Left lobe of liver (tissue), 2 donors: ENCODE measurements at regions not wholly inside any gene's neighbourhood (a gene's known extent, or its start where the extent isn't known, plus 50 kb on each side); places are given as distances from the start of the nearest gene placed in this dataset.
"Not testable (repeated sequence)": the region's sequence is repeated elsewhere in the genome, so short reads cannot be mapped to it uniquely, and the experiment has no call there.

Experiments
- ATAC-seq: fragments of 200-7000 bp; cut with Tn5 transposase; one replicate; pipeline ENCODE4 v1.9.1; 2020; ENCODE audit warnings: mild to moderate bottlenecking, moderate library complexity
- DNase-seq: peaks from one replicate; pipeline ENCODE4 v3.0.0-alpha.2; 2020; ENCODE audit warnings: low spot score
- donor health status: DM: no; HTN: no; CAD: no; lungs with moderate emphysema.
- donor health status: DM: no; HTN: yes; CAD: no.

GRCh38 chr11:42906226-42906625 lies 405.6 kb upstream of the API5 start:
- no peak for ATAC-seq
- DNase-seq: no peak

GRCh38 chr11:42913731-42914130 lies 398.1 kb upstream of the API5 start:
- no peak for ATAC-seq

GRCh38 chr11:42923651-42924050 lies 388.1 kb upstream of the API5 start:
- ATAC-seq: no peak
- DNase-seq: no peak

More at GRCh38 chr11:42913731-42914130, 398.1 kb upstream of the API5 start:
- no peak for DNase-seq

GRCh38 chr11:42925916-42926315 lies 385.9 kb upstream of the API5 start:
- DNase-seq (no peak), ATAC-seq (no peak)

GRCh38 chr11:42947405-42947804 lies 364.4 kb upstream of the API5 start:
- no peak for DNase-seq
- ATAC-seq: no peak

- not testable (repeated sequence) for ATAC-seq, DNase-seq
These were observed 361.9 kb upstream of the API5 start for GRCh38 chr11:42949738-42950376.

GRCh38 chr11:42951266-42951665 lies 360.5 kb upstream of the API5 start:
- DNase-seq (peak; percentile 59), ATAC-seq (peak; percentile 90)

- no peak for ATAC-seq
- DNase-seq: no peak
These were observed 354.0 kb upstream of the API5 start for GRCh38 chr11:42957831-42958230.

GRCh38 chr11:42958635-42959034 lies 353.2 kb upstream of the API5 start:
- DNase-seq (no peak), ATAC-seq (no peak)

- ATAC-seq: no peak
- DNase-seq: no peak
These were observed 351.2 kb upstream of the API5 start for GRCh38 chr11:42960521-42961088.

GRCh38 chr11:42967653-42968052 lies 344.1 kb upstream of the API5 start:
- DNase-seq: no peak
- no peak for ATAC-seq

GRCh38 chr11:42972741-42973140 lies 339.1 kb upstream of the API5 start:
- no peak for ATAC-seq
- no peak for DNase-seq

GRCh38 chr11:42974510-42975179 lies 337.2 kb upstream of the API5 start:
- no peak for DNase-seq

GRCh38 chr11:42975180-42975529 lies 336.6 kb upstream of the API5 start:
- DNase-seq: no peak
- no peak for ATAC-seq

More at GRCh38 chr11:42974510-42975179, 337.2 kb upstream of the API5 start:
- no peak for ATAC-seq

- DNase-seq (no peak), ATAC-seq (no peak)
These were observed 335.1 kb upstream of the API5 start for GRCh38 chr11:42976636-42977217.

GRCh38 chr11:42992594-42992993 lies 319.2 kb upstream of the API5 start:
- no peak for ATAC-seq
- DNase-seq: no peak

- DNase-seq (no peak), ATAC-seq (no peak)
These were observed 315.1 kb upstream of the API5 start for GRCh38 chr11:42996421-42997307.

GRCh38 chr11:43004879-43005278 lies 306.9 kb upstream of the API5 start:
- ATAC-seq, DNase-seq: not testable (repeated sequence)

GRCh38 chr11:43010042-43010441 lies 301.8 kb upstream of the API5 start:
- ATAC-seq (no peak), DNase-seq (no peak)

GRCh38 chr11:43012606-43013005 lies 299.2 kb upstream of the API5 start:
- ATAC-seq (no peak), DNase-seq (no peak)

GRCh38 chr11:43021466-43021865 lies 290.3 kb upstream of the API5 start:
- ATAC-seq (peak; percentile 42), DNase-seq (no peak)
